ENCODE measurements at regions not wholly inside any gene's neighbourhood (a gene's known extent, or its start where the extent isn't known, plus 50 kb on each side); places are given as distances from the start of the nearest gene placed in this dataset.

DNA sequence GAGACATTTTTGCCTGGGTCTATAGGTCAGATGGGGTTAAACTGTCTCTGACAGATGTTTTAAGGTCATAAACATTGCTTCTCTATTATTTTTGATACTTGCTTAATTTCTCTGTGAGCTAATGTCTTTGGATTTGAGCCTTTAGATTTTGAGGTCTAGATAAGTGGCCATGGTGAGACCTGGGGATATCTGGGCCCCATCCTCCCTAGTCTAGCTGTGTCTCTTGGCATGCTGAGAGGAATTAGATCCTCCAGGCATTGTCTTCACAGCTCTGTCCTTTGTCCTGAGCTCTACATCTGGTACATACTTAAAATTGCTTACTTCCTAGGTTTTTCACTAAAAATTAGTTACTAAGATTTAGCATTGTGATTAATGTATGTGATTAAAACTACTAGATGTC, 265.0 kb upstream of the NPSR1 start:
- Histone ChIP-seq H3K27ac (no peak overlapping the region), H3K4me3 (ENCODE audit: low read depth, low read length) (no peak overlapping the region), H3K27me3 (replicated peaks) (no peaks in the 10 kb centered on the region), H3K36me3 (replicated peaks) (no peaks in the 10 kb centered on the region)
- DNase-seq = no peak
- TF ChIP-seq, protein P1, sequence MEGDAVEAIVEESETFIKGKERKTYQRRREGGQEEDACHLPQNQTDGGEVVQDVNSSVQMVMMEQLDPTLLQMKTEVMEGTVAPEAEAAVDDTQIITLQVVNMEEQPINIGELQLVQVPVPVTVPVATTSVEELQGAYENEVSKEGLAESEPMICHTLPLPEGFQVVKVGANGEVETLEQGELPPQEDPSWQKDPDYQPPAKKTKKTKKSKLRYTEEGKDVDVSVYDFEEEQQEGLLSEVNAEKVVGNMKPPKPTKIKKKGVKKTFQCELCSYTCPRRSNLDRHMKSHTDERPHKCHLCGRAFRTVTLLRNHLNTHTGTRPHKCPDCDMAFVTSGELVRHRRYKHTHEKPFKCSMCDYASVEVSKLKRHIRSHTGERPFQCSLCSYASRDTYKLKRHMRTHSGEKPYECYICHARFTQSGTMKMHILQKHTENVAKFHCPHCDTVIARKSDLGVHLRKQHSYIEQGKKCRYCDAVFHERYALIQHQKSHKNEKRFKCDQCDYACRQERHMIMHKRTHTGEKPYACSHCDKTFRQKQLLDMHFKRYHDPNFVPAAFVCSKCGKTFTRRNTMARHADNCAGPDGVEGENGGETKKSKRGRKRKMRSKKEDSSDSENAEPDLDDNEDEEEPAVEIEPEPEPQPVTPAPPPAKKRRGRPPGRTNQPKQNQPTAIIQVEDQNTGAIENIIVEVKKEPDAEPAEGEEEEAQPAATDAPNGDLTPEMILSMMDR (IDR thresholded peaks at IDR 0.05; ENCODE audit: low read depth, low read length, missing control alignments) = no peak
- in situ Hi-C loops (cut with HindIII; ENCODE audit: low pct_ligation_motif_present, low sequenced_read_pairs) = no loop called here

- H3K27ac ChIP-seq = no peak overlapping the region
- H3K27me3 ChIP-seq (replicated peaks) = no peaks in the 10 kb centered on the region
- no peak for DNase-seq
- no peaks in the 10 kb centered on the region for H3K36me3 ChIP-seq (replicated peaks)
- in situ Hi-C loops (cut with HindIII; ENCODE audit: low pct_ligation_motif_present, low sequenced_read_pairs) = no loop called here
- TF ChIP-seq, protein P1 (IDR thresholded peaks at IDR 0.05; ENCODE audit: low read depth, low read length, missing control alignments) = no peak
- no peak overlapping the region for H3K4me3 ChIP-seq (ENCODE audit: low read depth, low read length)
Measured at GRCh38 chr7:34396437-34397064, 261.5 kb upstream of the NPSR1 start.

- in situ Hi-C loops (cut with HindIII; ENCODE audit: low pct_ligation_motif_present, low sequenced_read_pairs) = no loop called here
- Histone ChIP-seq H3K27me3 (replicated peaks) (no peaks in the 10 kb centered on the region), H3K27ac (no peak overlapping the region), H3K4me3 (ENCODE audit: low read depth, low read length) (no peak overlapping the region), H3K36me3 (replicated peaks) (no peaks in the 10 kb centered on the region)
- no peak for DNase-seq
- TF ChIP-seq, protein P1 (IDR thresholded peaks at IDR 0.05; ENCODE audit: low read depth, low read length, missing control alignments) = no peak
Measured at GRCh38 chr7:34401776-34402175, 256.2 kb upstream of the NPSR1 start.

DNA sequence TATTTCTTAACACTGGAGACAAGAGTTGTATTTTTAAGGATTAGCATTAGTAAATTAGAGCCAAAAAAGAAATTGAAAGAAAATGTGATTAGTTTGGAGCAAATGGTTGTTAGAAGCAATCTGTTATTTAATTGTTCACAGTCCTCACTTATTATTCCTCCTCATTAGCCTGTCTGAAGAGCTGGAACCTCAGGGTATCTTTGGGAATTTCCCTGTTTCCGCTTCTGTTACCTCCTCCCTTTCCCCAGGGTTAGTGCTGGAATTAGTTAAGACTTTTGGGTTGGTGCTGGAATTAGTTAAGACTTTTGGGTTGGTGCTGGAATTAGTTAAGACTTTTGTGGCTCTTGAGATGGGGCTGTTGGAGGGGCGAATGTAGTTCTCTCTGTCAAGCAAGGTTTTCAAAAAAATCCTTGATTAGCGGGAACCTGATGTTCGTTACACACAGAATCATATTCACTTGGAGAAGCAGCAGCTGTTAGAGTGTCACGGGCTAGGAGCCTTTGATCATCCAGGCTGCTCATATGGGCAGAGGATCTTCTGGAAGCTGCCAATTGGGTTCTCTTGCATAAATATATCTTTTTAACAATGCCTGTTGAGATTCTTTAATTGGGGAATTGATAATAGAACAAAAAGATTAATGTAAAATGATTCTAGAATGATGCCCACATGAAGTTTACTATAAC, 251.0 kb upstream of the NPSR1 start:
- no peaks in the 10 kb centered on the region for H3K27me3 ChIP-seq (replicated peaks)
- in situ Hi-C loops (cut with HindIII; ENCODE audit: low pct_ligation_motif_present, low sequenced_read_pairs) = no loop called here
- DNase-seq = no peak
- H3K36me3 ChIP-seq (replicated peaks) = no peaks in the 10 kb centered on the region
- no peak overlapping the region for H3K4me3 ChIP-seq (ENCODE audit: low read depth, low read length)
- no peak overlapping the region for H3K27ac ChIP-seq
- TF ChIP-seq, protein P1 (IDR thresholded peaks at IDR 0.05; ENCODE audit: low read depth, low read length, missing control alignments) = no peak

DNA sequence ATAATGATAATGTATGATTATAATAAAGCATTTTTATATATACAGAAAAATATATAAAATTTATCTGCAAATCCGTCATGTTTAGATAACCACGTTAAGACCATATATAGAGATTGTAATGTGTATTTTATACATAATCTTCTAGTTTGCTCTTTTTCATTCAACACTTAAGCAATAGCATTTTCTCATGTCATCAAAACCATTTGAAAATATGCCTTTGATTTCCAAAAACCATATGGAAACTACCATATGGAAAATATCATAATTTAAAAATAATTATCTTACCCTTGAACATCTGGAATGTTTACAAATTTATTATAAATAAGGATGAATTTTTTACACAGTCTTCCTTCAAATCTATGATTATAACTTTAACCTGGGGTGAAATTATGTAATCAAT, 250.4 kb upstream of the NPSR1 start:
- TF ChIP-seq, protein P1 (IDR thresholded peaks at IDR 0.05; ENCODE audit: low read depth, low read length, missing control alignments) = no peak
- no peak overlapping the region for H3K4me3 ChIP-seq (ENCODE audit: low read depth, low read length)

More for the DNA sequence above, 250.4 kb upstream of the NPSR1 start:
- in situ Hi-C loops (cut with HindIII; ENCODE audit: low pct_ligation_motif_present, low sequenced_read_pairs) = no loop called here
- H3K36me3 ChIP-seq (replicated peaks) = no peaks in the 10 kb centered on the region
- DNase-seq = no peak
- H3K27me3 ChIP-seq (replicated peaks) = no peaks in the 10 kb centered on the region
- H3K27ac ChIP-seq = no peak overlapping the region
